AG20443 (cell line): ENCODE measurements at regions not wholly inside any gene's neighbourhood (a gene's known extent, or its start where the extent isn't known, plus 50 kb on each side); places are given as distances from the start of the nearest gene placed in this dataset.
"Not testable (repeated sequence)": the region's sequence is repeated elsewhere in the genome, so short reads cannot be mapped to it uniquely, and the experiment has no call there.

Experiments used
- DNase-seq: peaks from one replicate; pipeline ENCODE4 v3.0.0; 2012; ENCODE audit warnings: low spot score, mixed read lengths

DNA sequence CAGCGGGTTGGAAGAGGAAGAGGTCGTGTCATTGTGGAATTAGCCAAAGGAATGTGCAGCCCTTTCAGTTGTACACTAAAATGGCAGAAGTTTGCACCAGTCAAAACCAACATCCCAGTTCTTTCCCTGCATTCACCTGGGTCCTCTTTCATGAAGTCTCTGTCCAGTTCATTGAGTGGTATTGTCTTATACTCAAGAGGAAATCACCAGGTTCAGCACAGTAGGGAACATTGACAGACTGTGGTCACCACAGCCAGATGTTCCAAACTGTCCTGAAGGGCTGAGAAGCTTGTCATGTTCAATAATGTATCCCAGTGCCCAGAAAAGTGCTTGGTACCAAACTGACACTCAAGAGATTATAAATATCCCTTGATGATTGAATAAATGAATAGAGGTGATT lies 131.6 kb downstream of the GLUL start:
- no peak for DNase-seq

DNA sequence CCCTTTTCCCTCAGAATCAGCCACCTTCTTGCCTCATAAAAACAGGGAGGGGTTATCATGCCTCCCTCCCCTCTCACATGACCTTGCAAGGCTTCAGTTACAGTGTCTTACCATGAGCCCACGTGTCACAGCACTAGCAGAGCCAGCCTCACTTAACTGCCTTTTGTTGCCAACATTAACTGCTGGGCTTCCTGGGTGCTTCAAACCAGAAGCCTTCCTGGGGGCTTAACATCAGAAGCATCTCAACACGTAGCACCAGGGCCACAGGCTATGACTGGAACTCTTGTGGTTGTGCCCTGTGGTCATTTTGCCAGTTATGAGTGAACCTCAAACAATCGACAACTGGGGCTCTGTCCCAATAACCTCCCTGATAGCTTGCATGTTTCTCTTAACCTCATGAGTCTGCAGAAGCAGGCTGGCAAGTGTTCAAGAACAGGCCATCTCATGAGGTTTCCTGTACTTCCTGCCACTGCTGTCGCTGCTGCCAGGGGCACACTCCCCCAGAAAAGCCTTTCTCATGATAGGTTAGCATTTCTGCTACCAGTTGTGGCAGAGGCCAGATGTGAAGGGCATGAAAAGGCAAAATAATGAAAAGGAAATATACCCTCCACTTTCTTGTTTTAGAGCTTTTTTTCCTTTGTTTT lies 132.2 kb downstream of the GLUL start:
- peak; percentile 68 for DNase-seq

DNA sequence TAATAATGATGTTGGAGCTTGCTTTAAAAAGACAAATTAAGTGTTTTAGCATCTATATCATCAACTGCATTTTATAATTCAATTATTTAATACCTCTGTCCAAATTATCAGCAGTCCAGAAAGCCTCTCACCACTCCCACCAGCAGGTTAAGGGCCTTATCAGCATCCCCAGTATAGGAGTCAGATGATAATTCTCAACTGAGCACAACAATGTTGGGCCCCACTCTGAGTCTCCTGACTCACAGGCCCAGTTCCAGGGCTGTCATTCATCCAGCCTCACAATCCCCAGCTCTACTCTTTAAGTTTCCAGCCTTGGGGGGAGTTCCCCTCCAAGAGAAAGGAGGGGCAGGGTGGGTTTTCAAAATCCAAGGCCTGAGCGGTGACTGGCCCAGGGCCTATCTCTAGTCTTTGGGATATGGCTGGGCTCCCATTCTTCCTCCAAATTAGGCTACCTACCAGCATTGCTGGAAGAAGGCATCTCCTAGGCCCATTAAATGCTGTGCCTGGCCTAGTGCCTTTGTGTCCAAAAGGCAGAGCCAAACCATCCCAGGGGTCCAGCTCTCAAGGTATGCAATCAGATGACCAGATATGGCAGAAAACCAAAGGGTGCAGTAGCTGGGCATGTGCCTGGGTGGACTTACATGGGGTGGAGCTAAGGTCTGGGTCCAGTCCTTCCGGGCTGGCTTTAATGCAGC lies 134.1 kb downstream of the GLUL start:
- DNase-seq, result no peak

DNA sequence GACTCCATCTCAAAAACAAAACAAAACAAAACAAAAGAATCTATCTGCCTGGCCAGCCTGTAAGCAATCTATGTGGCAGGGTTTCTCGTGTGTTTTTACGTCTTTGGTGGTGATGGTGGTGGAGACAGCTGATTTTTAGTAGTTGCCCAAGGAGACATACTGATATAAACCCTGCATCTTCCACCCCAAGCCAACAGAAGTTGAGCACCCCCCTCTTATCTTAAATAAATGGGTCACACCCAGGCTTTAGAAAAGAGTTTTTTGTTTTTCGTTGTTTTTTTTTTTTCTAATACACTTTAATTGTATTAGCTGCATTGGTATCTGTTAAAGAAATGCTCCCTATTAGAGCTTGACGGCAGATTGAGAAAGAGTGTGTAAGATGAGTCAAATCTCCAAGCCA lies 134.7 kb downstream of the GLUL start:
- DNase-seq, result no peak

DNA sequence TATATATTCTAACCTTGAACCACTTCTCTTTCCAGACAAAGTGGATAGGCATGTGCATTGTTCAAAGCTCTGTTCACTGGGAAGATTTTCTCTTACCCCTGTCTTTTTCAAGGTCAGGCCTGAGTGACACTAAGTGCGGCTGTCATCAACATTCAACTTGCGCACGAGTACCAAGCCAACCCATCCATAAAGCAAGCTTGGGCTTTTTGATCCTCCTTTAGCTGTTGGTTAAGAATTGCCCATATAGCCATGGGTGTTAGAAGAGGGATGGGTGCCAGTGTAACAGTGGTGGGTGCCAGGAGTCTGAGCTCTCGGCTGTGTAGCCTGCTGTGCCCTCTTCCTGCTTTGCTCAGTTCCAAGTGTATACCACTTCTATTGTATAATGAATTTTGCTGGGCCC lies 136.1 kb downstream of the GLUL start:
- DNase-seq, result no peak

DNA sequence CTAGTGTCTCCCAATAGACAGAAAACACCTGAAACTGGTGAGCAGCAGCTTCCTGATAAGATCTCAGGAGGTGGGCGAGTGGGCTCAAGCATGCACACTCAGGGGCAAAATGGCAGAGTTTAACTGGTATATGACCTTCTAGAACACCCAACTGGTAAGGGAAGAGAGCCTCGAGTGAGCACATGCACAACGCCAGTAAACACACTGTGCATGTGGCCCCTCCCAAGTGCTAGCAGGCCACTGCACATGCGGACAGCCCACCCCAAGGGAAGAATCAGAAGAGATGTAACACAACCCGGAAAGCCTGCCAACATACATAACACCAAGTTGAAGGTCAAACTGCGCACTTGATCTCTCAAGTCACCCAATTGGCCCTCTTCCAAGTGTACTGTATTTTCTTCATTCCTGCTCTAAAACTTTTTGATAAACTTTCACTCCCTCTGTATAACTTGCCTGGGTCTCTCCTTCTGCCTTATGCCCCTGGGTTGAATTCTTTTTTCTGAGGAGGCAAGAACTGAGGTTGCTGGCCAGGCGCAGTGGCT lies 138.2 kb downstream of the GLUL start:
- no peak for DNase-seq

DNA sequence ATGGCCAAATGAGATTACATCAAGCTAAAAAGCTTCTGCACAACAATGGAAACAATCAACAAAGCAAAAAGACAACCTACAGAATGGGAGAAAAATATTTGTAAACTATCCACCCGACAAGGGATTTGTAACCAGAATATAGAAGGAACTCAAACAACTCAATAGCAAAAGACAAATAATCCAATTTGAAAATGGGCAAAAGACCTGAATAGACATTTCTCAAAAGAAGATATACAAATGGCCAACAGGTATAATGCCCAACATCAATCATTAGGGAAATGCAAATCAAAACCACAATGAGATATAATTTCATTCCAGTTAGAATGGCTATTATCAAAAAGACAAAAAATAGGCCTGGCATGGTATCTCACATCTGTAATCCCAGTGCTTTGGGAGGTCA lies 140.0 kb downstream of the GLUL start:
- DNase-seq, result no peak

DNA sequence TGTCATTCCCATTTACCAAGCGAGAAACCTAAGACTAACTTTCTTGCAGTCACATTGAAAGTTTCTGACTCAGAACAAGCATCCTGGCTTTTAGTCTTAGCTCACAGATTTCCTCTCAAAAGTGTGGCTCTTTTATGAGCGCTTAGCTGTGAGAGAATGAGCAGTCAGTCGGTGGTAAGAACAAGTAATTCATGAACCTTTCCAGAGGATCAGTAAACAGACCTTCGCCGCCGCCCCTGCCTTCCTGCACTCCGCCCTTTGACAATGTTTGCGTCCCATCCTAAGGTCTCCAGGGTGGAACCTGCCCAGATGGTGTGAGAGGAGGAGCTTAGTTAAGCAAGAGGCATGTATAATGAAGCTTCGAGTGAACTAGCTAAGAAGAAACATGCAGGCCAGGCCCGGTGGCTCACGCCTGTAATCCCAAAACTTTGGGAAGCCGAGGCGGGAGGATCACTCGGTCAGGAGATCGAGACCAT lies 142.4 kb downstream of the GLUL start:
- DNase-seq, result no peak

DNA sequence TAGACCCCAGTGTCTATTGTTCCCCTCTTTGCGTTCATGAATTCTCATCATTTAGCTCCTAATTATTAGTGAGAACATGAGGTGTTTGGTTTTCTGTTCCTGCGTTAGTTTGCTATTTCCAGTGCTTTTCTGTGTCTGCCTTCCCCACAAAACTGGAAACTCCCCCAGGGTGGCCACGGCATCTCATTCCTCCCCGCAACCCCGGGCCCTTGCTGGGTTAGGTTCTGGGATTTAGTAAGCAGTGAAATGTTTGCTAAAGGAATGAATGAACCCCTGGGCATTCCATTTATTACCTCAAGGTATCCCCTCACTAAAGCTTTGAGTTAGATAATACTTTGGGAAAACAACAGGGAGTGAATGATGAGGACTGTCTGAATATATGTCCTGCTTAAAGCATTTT lies 142.9 kb downstream of the GLUL start:
- DNase-seq, result no peak

DNA sequence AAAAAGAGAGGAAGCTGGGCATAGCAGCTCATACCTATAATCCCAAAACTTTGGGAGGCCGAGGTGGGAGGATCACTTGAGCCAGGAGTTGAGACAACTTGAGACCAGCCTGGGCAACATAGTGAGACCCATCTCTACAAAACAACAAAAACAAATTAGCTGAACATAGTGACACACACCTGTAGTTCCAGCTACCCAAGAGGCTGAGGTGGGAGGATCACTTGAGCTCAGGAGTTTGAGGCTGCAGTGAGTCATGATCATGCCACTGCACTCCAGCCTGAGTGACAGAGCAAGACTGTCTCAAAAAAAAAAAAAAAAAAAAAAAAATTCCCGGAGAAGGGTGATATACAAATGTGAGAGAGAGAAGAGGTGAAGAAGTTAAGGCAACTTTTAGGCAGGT lies 143.8 kb downstream of the GLUL start:
- DNase-seq, result not testable (repeated sequence)

DNA sequence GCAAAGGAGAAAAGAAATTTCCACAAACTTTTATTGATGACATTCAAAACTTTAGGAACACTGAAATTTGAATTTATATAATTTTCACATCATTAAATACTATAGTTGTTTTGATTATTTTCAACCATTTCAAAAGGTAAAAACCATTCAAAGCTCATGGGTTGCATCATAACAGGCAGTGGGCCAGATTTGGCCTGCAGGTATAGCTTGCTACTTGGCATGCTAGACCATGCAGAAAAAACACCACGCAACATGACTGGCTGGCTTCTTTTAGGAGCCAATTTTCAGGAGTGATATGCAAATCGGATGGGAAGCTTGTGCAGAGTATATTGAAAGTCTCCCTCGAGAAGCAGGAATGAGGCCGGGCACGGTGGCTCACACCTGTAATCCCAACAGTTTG lies 144.8 kb downstream of the GLUL start:
- DNase-seq, result no peak

DNA sequence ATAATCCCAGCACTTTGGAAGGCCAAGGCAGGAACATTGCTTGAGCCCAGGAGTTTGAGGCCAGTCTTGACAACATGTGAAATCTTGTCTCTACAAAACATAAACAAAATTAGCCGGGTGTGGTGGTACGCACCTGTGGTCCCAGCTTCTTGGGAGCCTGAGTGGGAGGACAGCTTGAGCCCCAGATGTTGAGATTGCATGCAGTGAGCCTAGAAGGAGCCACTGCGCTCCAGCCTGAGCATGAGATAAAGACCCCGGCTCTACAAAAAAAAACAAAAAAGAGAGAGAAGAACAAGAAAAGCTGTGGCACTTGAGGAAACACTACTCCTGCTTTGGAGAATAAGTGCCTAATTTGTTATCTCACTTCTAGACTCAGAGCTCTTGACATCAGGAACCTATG lies 146.6 kb downstream of the GLUL start:
- no peak for DNase-seq

DNA sequence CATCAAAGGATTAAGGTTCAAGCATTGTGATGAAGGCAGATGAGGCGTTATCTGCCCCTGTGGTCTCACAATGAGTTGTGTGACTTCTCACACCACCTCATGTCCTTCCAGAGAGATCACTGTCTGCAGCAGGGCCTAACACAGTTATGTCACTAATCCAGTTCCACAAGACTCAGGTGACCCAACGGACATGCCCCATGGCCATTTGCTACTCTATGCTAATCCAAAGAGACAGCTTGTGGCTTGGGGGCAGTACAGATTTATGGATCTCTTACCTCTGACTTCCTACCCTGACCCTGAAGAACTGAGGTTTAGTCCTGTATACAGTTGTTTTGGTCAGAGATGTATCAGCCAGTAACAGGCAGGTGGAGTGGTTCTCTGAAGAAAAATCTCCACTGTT lies 147.1 kb downstream of the GLUL start:
- DNase-seq, result no peak

DNA sequence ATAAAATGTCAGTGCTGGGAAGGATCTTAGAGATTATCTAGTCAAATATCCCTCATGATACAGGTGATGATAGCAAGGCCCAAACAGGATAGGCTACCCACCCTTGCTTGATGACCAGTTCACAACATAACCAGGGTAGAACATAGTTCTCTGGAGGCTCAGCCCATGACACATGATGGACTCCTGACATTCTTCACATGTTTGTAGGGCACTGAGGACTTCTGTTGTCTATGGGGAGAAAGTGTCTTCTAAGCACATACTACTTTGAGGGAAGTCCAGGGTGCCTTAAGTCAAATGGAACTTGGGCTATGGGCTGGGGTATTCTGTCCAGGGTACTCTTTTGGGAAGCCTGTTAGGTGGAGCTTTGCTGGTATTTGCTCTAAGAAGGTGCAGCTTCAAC lies 148.9 kb downstream of the GLUL start:
- DNase-seq, result no peak

DNA sequence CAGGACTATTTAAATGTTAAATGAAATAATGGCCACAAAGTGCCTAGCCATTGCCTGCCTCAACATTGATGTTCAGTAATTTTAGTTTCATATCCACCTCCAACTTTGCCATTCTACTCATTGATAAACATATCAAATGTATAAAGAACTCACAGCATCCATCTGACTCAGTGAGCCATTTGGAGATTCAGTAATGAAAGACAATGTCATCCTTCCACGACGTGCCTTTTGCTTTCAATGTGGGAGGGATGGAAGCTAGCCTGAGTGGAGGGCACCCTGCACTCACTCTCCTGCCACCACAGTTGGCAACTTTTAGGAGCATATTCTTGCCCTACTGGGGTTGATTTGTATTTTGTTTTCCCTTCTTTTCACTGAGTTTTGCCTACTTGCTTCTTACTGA lies 151.5 kb downstream of the GLUL start:
- DNase-seq, result no peak

DNA sequence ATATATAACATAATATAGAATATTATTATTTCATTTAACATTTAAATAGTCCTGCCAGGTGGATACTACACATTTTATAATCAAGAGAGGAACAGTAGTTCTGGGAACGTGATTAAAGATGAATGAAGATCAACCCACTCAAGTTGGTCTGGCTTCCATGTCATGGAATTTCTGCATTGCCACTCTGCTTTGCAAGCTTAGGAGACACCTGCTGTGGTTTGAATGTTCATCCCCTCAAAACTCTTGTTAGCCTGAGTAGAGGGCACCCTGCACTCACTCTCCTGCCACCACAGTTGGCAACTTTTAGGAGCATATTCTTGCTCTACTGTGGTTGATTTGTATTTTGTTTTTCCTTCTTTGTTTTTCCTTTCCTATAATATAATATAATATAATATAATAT lies 153.2 kb downstream of the GLUL start:
- DNase-seq, result no peak

DNA sequence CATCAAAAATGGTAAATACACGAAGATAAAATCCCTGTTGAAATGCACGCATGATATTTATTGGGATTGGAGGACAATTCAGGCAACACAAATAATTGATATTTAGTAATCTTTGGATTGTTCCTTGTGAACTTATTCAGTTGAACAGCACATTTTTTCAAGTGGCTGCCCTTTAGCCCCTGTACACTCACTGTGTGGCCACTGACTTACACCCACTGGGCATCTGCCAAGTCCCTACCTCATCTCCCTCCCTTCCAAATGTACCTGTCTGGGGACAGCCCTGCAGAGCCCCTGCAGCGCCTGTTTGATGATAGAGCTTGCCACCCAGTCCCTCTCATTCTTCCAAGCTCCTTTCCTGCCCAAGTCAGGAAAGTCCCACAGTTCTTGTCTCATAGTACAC lies 154.3 kb downstream of the GLUL start:
- no peak for DNase-seq

DNA sequence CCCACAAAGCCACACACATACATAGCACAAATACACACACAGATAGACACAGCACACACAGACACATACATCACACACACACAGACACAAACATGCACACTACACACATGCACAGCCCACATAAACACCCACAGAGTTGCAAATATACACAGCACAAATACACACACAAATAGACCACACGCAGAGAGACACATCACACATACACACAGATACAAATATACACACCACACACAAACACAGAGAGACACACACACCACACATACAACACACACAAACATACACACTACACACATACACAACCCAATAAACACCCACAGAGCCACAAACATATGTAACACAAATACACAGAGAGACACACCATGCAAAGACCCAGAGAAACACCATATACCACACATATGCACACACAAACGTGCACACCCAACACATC lies 154.9 kb downstream of the GLUL start:
- no peak for DNase-seq

DNA sequence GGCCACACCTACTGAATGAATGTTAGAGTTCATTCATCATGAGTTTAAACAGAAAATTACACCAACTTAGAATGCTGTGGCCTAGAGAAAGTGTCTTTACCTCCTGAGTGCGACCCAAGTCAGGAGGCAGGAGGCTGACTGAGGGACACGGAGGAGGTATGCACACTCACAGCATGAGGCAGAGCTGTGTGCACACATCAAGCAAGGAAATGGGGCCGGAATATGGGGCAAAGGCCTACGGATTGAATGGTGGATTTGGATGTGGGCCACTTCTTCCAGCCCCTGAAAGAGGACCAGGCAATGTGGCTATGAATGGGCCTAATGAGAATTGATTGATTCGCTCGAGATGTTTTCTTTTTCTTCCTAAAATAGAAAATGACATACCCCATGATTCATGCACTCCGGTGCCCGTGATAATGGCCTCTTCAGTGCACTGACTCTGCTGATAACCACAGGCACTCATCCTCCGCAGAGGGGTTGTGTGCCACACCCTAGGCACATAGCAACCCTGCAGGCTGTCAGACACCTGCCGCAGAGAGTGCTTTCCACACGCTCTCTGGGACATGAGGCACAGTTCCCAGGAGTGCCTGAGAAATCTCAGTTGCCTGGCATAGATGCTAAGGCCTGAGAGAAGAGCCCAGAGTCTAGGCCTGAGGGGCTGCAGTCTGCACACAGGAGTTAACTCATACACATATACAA lies 155.5 kb downstream of the GLUL start:
- DNase-seq, result peak; percentile 71

DNA sequence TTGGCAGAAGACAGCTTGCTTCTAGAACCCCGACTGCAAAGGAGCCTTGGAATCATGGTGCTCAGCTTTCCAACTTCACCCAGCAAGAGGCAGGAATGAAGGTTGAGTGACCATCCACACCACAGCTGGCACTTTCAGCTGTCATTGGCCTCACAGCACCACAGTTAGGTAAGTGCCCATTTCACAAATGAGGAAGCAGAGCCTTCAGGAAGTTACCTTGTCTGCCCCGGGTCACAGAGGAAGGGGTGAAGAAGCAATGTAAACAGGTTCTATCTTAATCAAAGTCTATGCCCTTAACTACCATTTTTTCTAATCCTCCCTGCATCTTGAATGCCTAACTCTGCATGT lies 156.0 kb downstream of the GLUL start:
- DNase-seq, result no peak

DNA sequence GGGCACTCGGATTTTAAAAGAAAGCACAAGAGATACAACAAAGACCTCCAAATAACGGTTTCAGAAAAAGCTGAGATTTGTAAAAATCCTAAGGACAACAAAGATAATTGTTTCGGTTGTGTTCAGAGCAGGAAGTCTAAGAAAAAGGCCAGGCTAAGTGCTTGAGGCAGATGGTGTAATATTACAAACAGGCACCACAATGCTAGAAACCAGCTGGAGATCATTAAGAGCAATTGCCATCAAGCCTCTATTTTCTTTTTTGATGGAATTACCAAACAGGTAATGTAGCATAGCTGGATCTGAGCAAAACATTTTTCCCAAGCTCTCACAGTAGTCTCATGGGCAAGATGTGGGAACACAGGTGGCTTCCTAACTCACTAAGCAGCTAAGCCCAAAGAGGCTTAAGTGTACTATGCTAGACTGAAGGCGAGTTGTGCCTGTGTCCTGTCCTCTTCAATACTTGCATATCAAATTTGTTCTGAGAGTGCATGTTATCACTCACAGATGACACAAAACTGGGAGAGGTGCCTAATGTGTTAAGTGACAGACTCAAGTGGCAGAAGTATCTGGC lies 161.6 kb downstream of the GLUL start:
- DNase-seq, result peak; percentile 49

DNA sequence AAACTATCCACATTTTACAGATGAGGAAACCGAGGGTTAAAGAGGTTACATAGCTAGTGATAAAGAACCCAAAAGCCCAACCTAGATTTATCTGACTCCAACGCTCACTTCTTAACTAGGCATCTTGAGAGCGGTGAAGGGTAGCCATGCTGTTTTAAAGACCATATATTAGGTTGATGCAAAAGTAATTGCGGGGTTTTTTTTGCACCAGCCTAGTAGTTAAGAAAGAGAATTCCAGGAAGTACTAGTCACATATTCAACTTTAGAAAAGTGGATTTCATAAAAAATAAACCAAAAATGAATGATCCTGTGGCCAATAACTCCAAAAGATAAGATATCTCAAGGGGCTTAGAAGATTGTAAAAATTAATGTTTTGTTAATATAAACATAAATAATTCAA lies 162.1 kb downstream of the GLUL start:
- no peak for DNase-seq
